ENCODE measurements at regions not wholly inside any gene's neighbourhood (a gene's known extent, or its start where the extent isn't known, plus 50 kb on each side); places are given as distances from the start of the nearest gene placed in this dataset.

DNA sequence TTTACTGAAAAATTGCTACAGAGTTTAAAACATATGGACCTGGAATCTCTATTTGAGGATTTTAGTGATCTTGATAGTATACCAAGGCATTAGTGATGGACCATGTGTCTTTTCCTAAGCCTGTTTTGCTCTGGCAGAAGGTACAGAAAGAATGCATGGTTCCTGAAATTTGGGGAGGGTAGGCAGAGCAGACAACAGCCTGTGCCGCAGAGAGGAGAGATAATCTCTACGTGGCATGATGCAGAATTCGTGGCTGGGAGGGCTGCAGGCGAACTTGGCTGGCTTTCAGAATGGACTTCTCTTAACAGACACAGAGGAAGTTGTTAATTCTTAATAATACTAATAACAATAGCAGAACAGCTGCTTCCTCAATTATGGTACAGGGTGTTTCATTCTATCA is 137.5 kb upstream of the FOXB1 start:
- no peak for TF ChIP-seq POLR2A (IDR thresholded peaks at IDR 0.05)
- no peak for TF ChIP-seq CTCF (IDR thresholded peaks at IDR 0.05)
- no peak for TF ChIP-seq POLR2AphosphoS5 (IDR thresholded peaks at IDR 0.05)
- TF ChIP-seq EP300 (IDR thresholded peaks at IDR 0.05), result no peak
